Activated CD8-positive, alpha-beta memory T cell treated with anti-CD3 and anti-CD28 coated beads, Interleukin-2, amount 50 U/mL, for 1 hour (primary cell): ENCODE measurements at regions not wholly inside any gene's neighbourhood (a gene's known extent, or its start where the extent isn't known, plus 50 kb on each side); places are given as distances from the start of the nearest gene placed in this dataset.
"Not testable (repeated sequence)": the region's sequence is repeated elsewhere in the genome, so short reads cannot be mapped to it uniquely, and the experiment has no call there.

Source experiments
- DNase-seq: peaks from one replicate; pipeline ENCODE4 v3.0.0-alpha.2; 2020; ENCODE audit errors: extremely low read depth

- DNase-seq = no peak
These were observed 341.0 kb downstream of the EIPR1 start for GRCh38 chr2:3036432-3037125.

- no peak for DNase-seq
These were observed 342.1 kb downstream of the EIPR1 start for GRCh38 chr2:3035385-3036050.

- DNase-seq = no peak
These were observed 342.8 kb downstream of the EIPR1 start for GRCh38 chr2:3034856-3035255.

GRCh38 chr2:3034396-3034795 is 343.2 kb downstream of the EIPR1 start:
- DNase-seq = no peak

- no peak for DNase-seq
These were observed 344.3 kb downstream of the EIPR1 start for GRCh38 chr2:3033315-3033714.

GRCh38 chr2:3030791-3031190 is 346.8 kb downstream of the EIPR1 start:
- DNase-seq = not testable (repeated sequence)

- DNase-seq = no peak
These were observed 351.6 kb downstream of the EIPR1 start for GRCh38 chr2:3025984-3026383.

GRCh38 chr2:3025261-3025660 is 352.4 kb downstream of the EIPR1 start:
- no peak for DNase-seq

- DNase-seq = no peak
These were observed 353.1 kb downstream of the EIPR1 start for GRCh38 chr2:3024401-3024935.

GRCh38 chr2:3023531-3023930 is 354.1 kb downstream of the EIPR1 start:
- DNase-seq = no peak

- DNase-seq = no peak
These were observed 354.7 kb downstream of the EIPR1 start for GRCh38 chr2:3022841-3023372.

- DNase-seq = no peak
These were observed 355.9 kb downstream of the EIPR1 start for GRCh38 chr2:3021720-3022119.

- DNase-seq = no peak
These were observed 367.6 kb downstream of the EIPR1 start for GRCh38 chr2:3010001-3010400.

GRCh38 chr2:3009483-3009882 is 368.1 kb downstream of the EIPR1 start:
- no peak for DNase-seq

GRCh38 chr2:3009005-3009404 is 368.6 kb downstream of the EIPR1 start:
- DNase-seq = no peak

- no peak for DNase-seq
These were observed 369.1 kb downstream of the EIPR1 start for GRCh38 chr2:3008561-3008960.

- no peak for DNase-seq
These were observed 370.5 kb downstream of the EIPR1 start for GRCh38 chr2:3007135-3007534.

GRCh38 chr2:3005859-3006501 is 371.6 kb downstream of the EIPR1 start:
- DNase-seq = no peak

GRCh38 chr2:3001615-3002560 is 375.7 kb downstream of the EIPR1 start:
- no peak for DNase-seq

- DNase-seq = no peak
These were observed 376.6 kb downstream of the EIPR1 start for GRCh38 chr2:3000968-3001367.

GRCh38 chr2:3000125-3000524 is 377.5 kb downstream of the EIPR1 start:
- no peak for DNase-seq
